COLO668 (cell line): ENCODE measurements at regions not wholly inside any gene's neighbourhood (a gene's known extent, or its start where the extent isn't known, plus 50 kb on each side); places are given as distances from the start of the nearest gene placed in this dataset.

Experiments
- DNase-seq: peaks from one replicate; lab custom pipeline; 2025; ENCODE audit not compliant: unreplicated experiment; lab: John Stamatoyannopoulos, UW

DNA sequence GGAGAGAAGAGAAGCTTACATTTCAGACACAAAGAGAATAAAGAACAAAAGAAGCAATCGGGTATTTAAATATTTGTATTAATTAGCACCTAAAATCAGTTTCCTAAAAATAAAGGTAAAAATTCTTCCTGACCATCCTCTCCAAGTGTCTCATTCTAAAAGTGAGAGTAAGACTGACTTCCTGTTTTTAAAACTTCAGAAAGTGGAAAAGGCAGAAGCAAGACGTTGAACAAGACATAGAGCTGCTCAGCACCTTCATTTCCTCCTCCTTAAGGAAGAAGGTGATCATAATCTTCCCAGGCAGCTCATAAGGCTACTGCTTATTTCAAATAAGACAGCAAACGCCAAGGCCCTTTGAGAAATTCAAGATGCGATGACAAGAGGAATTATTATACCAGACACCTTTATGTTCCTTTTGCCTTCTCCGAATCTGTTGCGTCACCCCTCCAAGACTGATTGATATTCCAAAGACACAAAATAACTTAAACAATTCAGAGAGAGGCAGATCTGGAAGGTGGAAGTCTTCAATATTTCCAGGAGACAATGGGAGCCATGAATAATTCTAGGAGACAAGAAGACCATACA is 238.8 kb upstream of the TLE3 start:
- DNase-seq, result no peak

GRCh38 chr15:70334286-70334685 is 236.6 kb upstream of the TLE3 start:
- DNase-seq, result no peak

DNA sequence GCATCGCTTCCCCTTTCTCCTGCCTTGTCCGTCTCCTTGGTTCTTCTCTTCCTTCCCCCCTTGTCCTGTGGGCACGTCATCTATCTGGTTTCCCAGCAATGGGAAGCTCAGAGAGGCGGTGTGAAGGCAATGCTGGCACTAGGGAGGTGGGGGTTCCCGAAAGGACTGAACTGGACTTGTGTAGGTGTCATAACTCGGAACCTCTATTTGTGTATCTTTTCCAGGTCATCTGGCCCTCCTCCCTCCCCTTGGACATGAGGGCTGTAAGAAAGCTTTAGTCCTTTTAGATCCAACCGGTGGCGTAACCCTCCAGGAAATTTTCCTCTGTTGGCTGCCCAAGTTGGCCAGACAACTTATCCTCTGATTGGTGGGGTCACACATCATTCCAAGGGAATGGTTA is 231.5 kb upstream of the TLE3 start:
- no peak for DNase-seq

DNA sequence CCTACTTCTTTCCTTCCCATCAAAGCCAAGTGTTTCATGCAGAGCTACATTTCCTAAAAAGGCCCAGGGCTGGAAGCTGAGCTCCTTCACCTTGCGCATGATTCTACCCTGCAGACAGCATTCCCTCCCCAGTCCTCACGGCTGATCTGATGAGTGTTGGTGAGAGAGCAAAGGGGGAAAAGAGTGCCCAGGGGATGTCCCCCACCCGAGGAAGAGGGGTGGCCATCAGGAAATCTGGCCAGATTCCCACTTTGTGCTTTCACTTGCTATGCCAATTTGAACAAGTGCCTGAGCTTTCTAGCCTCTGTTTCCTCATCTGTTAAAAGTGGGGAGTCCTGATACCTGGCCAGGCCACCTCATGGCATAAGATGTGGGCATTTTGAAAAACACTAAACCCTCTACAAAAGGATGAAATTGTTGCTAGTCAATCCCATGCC is 231.0 kb upstream of the TLE3 start:
- DNase-seq, result no peak

DNA sequence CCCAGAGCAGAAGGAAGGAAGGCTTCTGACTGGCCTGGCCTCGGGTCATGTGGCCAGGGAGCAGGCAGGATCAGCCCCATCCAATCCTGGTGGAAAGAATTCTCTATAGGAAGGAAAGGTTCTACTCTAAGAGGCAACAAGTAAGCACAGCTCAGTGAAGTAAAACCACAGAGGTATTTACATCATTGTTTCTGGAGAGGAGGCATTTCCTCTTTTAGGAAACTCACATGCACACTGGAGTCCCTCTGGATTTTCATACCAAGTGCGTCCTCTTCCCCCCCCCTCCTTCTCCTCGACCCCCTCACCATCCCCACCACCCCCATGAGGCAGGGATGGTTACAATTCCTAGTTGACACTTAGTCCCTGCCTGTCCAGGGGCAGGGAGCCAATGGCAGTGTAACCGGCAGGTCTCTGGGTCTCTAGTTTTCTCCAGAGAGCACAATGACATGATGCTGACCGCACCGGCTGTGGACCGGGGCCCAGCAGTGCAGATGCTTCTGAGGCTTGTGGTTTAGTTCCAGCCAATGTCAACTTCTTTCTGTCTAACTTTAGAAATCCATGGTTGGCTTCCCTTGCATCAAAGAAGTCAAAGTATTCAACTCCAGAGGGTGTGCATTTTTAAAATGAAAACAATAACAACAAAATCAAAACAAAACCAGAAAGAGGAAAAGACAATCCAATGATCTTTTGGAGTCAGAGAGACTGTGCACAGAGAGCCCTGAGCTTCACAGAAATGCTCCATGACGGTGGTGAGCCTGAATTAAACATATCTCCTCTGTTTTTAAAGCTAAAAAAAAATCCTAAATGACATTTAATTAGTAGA is 230.3 kb upstream of the TLE3 start:
- DNase-seq, result no peak

DNA sequence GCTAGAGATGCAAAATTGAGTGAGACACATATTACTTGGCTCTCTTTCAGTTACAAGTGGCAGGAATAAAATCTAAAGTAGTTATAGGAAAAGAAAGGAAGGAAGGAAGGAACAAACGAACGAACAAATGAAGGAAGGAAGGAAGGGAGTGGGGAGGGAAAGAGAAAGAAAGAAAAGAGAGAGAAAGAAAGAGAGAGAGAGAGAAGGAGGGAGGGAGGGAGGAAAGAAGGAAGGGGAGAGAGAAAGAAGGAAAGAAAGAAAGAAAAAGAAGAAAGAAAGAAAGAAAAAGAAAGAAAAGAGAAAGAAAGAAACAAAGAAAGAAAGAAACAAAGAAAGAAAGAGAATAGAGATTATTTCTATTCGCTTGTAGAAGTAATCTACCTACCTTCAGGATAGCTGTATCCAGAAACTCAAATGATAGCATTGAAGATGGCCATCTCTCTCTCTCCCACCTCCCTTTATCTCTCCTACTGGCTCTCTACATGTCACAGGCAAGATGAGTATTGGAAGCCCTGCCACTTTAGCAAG is 229.7 kb upstream of the TLE3 start:
- no peak for DNase-seq

DNA sequence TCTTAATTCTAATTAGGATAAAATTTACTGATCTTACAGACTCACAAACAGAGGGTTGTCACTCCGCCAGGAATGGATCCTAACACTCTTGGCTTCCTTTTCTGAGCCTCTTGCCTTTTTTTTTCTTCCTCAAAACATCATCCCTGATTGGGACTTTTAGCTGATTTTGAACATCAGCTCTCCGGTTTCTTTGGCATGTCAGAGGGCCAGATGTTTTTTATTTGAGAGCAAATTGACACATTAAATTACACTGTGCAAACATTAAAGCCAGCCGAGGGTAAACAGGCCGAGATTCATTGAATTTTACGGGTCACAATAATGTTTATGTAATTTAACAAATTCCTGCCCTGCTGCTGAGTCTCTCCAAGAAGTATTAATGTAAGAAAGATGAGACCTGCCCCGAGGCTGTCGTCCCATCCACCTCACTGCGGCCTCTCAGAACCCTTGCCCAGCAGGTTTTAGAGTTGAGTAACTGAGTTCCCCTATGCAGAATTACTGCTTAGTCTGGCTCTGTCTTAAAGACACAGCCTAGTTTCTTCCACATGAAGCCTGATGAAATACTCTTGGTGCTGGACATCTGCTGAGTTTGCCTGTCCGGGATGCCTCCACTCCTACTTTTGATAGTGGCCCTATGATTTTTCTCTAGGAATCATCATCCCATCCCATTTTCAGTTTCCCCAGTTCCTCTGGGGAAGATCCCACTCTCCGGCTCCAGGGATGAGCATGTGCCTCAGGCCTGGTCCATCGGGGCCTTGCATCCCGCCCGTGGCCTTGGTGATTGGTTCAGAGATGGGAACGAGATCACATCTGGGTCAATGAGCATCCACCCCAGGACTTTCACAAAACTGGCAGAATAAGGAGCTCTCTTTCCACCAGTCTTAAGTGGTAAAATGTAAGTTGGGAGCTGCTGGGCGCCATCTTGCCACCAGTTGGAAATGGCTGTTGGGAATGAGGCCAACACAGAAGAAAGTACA is 226.6 kb upstream of the TLE3 start:
- DNase-seq, result peak; percentile 16

DNA sequence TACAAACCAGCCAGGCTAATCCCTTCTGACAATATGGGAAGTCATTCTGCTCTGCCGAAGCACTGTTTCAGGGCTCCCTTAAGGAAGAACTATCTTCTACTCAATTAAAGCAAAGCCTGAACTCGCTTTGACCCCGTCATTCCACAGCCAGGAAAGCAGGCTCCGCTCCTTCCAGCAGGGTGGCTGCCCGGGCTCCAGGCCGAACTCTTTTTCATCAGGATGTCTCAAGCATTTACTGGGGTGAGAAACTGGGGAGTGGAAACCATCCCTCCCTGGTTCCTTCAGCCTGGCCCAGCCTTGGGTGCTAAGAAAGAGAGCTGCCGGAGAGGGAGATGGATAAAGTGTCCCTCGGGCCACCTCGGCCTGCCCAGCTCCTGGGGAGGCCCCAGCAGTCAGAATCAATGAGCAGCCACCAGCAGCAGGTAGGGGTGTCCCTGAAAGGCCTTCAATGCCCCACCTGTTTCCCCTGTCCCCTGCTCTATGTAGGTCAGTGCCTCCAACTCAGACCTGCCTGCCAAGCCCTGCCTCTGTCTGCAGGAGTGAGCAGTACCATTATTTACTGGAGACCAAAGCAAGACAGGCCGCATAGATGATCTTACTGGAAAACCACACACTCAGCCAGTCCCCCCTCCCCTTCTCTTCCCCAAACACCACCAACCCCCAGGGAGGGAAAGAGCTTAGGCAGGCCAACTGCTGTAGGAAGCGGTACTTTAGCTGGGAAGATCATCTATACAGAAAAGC is 225.6 kb upstream of the TLE3 start:
- DNase-seq, result no peak

DNA sequence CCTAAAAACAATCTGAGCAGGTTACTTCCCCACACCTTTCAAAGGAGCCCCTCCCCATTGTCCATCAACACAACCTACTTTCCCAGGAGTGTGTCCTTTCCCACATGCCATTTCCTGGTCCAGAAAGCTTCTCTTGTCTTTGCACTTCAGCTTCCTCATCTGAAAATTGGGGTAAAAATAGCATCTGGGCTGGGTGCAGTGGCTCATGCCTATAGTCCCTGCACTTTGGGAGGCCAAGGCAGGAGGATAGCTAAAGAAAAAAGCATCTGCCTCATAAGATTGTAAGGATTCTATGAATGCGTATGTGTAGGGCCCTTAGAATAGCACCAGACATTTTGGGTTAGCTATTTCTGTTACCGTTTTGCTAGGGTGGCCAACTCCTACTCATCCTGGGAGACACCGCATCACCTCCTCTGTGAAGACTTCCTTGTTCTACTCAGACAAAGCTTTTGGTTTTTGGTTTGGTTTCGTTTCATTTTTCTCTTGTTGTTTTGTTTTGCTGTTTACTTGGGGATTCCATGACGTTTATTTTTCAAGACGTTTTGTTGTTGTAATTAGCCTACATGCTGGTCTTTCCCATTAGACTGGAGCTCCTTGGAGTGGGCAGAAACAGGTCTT is 224.4 kb upstream of the TLE3 start:
- no peak for DNase-seq

- DNase-seq, result no peak
Measured at GRCh38 chr15:70321172-70321819, 223.6 kb upstream of the TLE3 start.

DNA sequence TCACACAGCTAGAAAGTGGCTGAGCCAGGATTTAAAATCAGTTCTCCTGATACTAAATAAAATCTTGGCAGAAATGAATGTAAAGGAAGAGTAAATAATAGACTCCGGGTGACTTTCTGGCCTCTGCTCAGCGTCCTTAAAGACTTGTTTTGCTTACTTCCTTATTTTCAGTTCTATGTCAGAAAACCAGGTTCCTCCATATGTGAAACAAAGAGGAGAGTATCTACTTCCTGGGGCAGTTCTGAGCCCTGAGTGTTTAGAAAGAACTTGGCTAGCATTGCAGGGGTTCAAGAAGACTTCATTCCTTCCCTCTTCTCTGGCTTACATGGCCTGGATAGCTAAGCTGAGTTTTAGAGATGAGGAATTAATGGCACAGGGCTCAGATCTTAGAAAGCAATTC is 222.8 kb upstream of the TLE3 start:
- no peak for DNase-seq

DNA sequence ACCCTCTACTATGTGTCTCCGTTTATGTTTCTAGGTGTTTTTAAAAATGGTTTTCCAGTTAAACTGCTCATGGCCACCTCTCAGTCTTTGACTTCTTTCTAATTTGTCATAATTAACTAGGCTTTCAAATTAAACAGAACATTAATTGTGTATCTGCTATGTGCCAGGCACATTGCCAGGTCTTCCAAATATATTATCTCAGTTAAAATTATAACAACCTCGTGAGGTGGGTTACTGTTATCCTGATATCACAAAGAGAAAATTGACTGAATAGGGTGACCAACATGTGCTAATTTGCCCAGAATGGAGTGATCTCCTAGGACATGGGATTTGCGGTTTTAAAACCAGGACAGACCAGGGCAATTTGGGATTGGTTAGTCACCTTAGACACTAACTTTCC is 222.4 kb upstream of the TLE3 start:
- DNase-seq, result no peak

GRCh38 chr15:70319466-70319865 is 221.7 kb upstream of the TLE3 start:
- no peak for DNase-seq

- DNase-seq, result no peak
Measured at GRCh38 chr15:70318594-70319465, 221.1 kb upstream of the TLE3 start.

- DNase-seq, result no peak
Measured at GRCh38 chr15:70316059-70316600, 218.4 kb upstream of the TLE3 start.

GRCh38 chr15:70315431-70315830 is 217.7 kb upstream of the TLE3 start:
- no peak for DNase-seq

- no peak for DNase-seq
Measured at GRCh38 chr15:70314688-70315087, 217.0 kb upstream of the TLE3 start.

DNA sequence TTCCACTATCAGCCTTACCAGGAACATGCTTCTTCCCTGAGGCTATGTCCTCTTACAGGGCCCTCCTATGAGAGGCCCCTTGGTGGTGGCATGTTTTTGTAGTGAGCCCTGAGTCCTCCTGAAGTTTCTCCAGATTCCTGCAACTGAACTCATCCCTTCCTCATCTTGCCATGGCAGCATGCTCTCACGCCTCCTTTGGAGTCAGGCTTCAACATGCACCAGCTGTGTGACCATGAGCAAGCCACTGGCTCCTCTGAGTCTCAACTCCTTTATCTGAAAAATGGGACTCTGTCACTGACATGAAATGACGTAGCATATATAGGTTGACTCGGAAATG is 216.3 kb upstream of the TLE3 start:
- DNase-seq, result no peak
